Caco-2 (cell line): ENCODE measurements at regions not wholly inside any gene's neighbourhood (a gene's known extent, or its start where the extent isn't known, plus 50 kb on each side); places are given as distances from the start of the nearest gene placed in this dataset.

Experiments
- BruUV-seq: library from RNA; stranded (reverse); fragments of 400-500 nt; replicated peaks from 2 replicates; lab custom pipeline; 2021; lab: Mats Ljungman, UMichigan
- CTCF ChIA-PET: fragments of 300-600 bp; sonication (Branson Sonifier 250); formaldehyde crosslinking; loops from one replicate; lab custom pipeline; 2022; ENCODE audit warnings: antibody characterized with exemption; lab: Charles Lee
- POLR2A ChIA-PET: fragments of 300-600 bp; sonication (Branson Sonifier 250); formaldehyde crosslinking; loops from one replicate; lab custom pipeline; 2022; ENCODE audit warnings: antibody characterized with exemption; lab: Charles Lee
- DNase-seq, 2 experiments: peaks; one replicate each; pipeline versions ENCODE4 v3.0.0 to v3.0.0-alpha.2; 2020 to 2022
- H3K27me3 ChIP-seq: replicated peaks from 2 replicates; pipeline ENCODE4 v1.6.0; 2011; ENCODE audit warnings: low read length; ENCODE audit not compliant: control insufficient read depth, insufficient read depth
- H3K36me3 ChIP-seq: 2 replicates; pipeline ENCODE4 v1.5.1; 2011; ENCODE audit warnings: low read length; ENCODE audit not compliant: control insufficient read depth, insufficient read depth
- H3K4me1 ChIP-seq: fragments of 250-450 bp; sonication (Bioruptor Pico); 2 replicates; pipeline ENCODE4 v1.5.1; 2020; ENCODE audit warnings: mild to moderate bottlenecking
- H3K4me3 ChIP-seq: 2 replicates; pipeline ENCODE4 v1.5.1; 2011; ENCODE audit warnings: low read depth, mild to moderate bottlenecking, control low read depth, low read length
- H3K9me3 ChIP-seq: fragments of 250-450 bp; sonication (Bioruptor Pico); 2 replicates; pipeline ENCODE4 v1.5.1; 2020; ENCODE audit warnings: mild to moderate bottlenecking, moderate library complexity
- H3K27ac Mint-ChIP-seq: one replicate; pipeline ENCODE4 v1.8.0; 2022; ENCODE audit warnings: mixed read lengths; ENCODE audit not compliant: unreplicated experiment
- H3K27me3 Mint-ChIP-seq: one replicate; pipeline ENCODE4 v1.8.0; 2022; ENCODE audit warnings: mixed read lengths; ENCODE audit not compliant: insufficient read depth, unreplicated experiment
- H3K36me3 Mint-ChIP-seq: one replicate; pipeline ENCODE4 v1.8.0; 2022; ENCODE audit warnings: mild to moderate bottlenecking, mixed read lengths; ENCODE audit not compliant: insufficient read depth, unreplicated experiment
- H3K4me1 Mint-ChIP-seq: one replicate; pipeline ENCODE4 v1.8.0; 2022; ENCODE audit warnings: low read depth, mixed read lengths; ENCODE audit not compliant: unreplicated experiment
- H3K4me3 Mint-ChIP-seq: one replicate; pipeline ENCODE4 v1.8.0; 2022; ENCODE audit warnings: mild to moderate bottlenecking, moderate library complexity, mixed read lengths; ENCODE audit not compliant: unreplicated experiment
- H3K9me3 Mint-ChIP-seq: one replicate; pipeline ENCODE4 v1.8.0; 2022; ENCODE audit warnings: mixed read lengths; ENCODE audit not compliant: unreplicated experiment
- CTCF ChIP-seq, 2 experiments: fragments of 200-600 bp in 1 of 2; IDR thresholded peaks; 1 replicate in 1 of 2; 2 replicates in 1 of 2; pipeline versions ENCODE4 v1.5.1 to v1.8.0; 2011 to 2022; ENCODE audit warnings: antibody characterized with exemption in 1 of 2, control low read depth in 1 of 2, inconsistent platforms in 1 of 2, low read depth in 1 of 2, low read length in 1 of 2, mild to moderate bottlenecking in 1 of 2, moderate library complexity in 1 of 2; ENCODE audit not compliant: insufficient read depth in 1 of 2, severe bottlenecking in 1 of 2, unreplicated experiment in 1 of 2
- intact Hi-C: fragments of 100-400 bp; cut with micrococcal nuclease; formaldehyde crosslinking; loops from one replicate; pipeline ENCODE4 v1.10.0; 2022; ENCODE audit not compliant: unreplicated experiment

GRCh38 chr4:119709418-119709817, 80.8 kb upstream of the PDE5A start:
- no TSS peak for BruUV-seq
- no peak for DNase-seq
- H3K36me3 Mint-ChIP-seq, result no peaks in the 10 kb centered on the region

GRCh38 chr4:119707336-119707735, 78.7 kb upstream of the PDE5A start:
- intact Hi-C loops, result loop anchor here (2.0 kb wide), 2 partner anchors 23 to 79 kb away; partner anchors contain the start of gene PDE5A
- peak in 1 of 2 experiments; percentile 46 for DNase-seq
- no peaks in the 10 kb centered on the region for H3K27me3 Mint-ChIP-seq
- no peaks in the 10 kb centered on the region for H3K36me3 Mint-ChIP-seq
- ChIA-PET POLR2A (no interaction called here), CTCF (no interaction called here)
- no TSS peak for BruUV-seq
- Histone ChIP-seq H3K4me1 (peaks cover 17% of the 10 kb centered on the region), H3K9me3 (peaks cover 7% of the 10 kb centered on the region), H3K27me3 (no peaks in the 10 kb centered on the region), H3K4me3 (no peak overlapping the region), H3K36me3 (no peaks in the 10 kb centered on the region)
- H3K4me3 Mint-ChIP-seq, result no peak overlapping the region
- TF ChIP-seq CTCF (IDR thresholded peaks at IDR 0.05; ENCODE audit: insufficient read depth in 1 of 2, low read depth in 1 of 2, low read length in 1 of 2, severe bottlenecking in 1 of 2, unreplicated experiment in 1 of 2), result no peak
- H3K4me1 Mint-ChIP-seq, result peaks cover 10% of the 10 kb centered on the region
- H3K9me3 Mint-ChIP-seq, result peaks cover 27% of the 10 kb centered on the region
- peak overlapping the region; percentile 57 for H3K27ac Mint-ChIP-seq

More at GRCh38 chr4:119709418-119709817, 80.8 kb upstream of the PDE5A start:
- Mint-ChIP-seq H3K9me3 (peaks cover 43% of the 10 kb centered on the region), H3K27ac (no peak overlapping the region), H3K27me3 (no peaks in the 10 kb centered on the region), H3K4me1 (peaks cover 10% of the 10 kb centered on the region), H3K4me3 (no peak overlapping the region)
- TF ChIP-seq CTCF (IDR thresholded peaks at IDR 0.05; ENCODE audit: insufficient read depth in 1 of 2, low read depth in 1 of 2, low read length in 1 of 2, severe bottlenecking in 1 of 2, unreplicated experiment in 1 of 2), result no peak
- ChIA-PET CTCF (interaction anchor here (1.0 kb wide), 1 partner anchor 83 kb away, joined by 3 read pairs; no protein-coding TSS in a partner anchor), POLR2A (no interaction called here)
- Histone ChIP-seq H3K4me3 (no peak overlapping the region), H3K4me1 (peaks cover 17% of the 10 kb centered on the region), H3K36me3 (no peaks in the 10 kb centered on the region), H3K9me3 (peaks cover 9% of the 10 kb centered on the region), H3K27me3 (no peaks in the 10 kb centered on the region)
- intact Hi-C loops, result no loop called here

GRCh38 chr4:119706804-119707203, 78.2 kb upstream of the PDE5A start:
- CTCF ChIA-PET, result no interaction called here
- H3K4me1 Mint-ChIP-seq, result peaks cover 10% of the 10 kb centered on the region
- H3K9me3 Mint-ChIP-seq, result peaks cover 27% of the 10 kb centered on the region
- H3K27ac Mint-ChIP-seq, result peak overlapping the region; percentile 57
- intact Hi-C loops, result loop anchor here (2.0 kb wide), 2 partner anchors 24 to 78 kb away; partner anchors contain the start of gene PDE5A
- Histone ChIP-seq H3K4me3 (no peak overlapping the region), H3K36me3 (no peaks in the 10 kb centered on the region), H3K4me1 (peaks cover 17% of the 10 kb centered on the region), H3K9me3 (peaks cover 1% of the 10 kb centered on the region; the same call in 1 of the 2 replicates), H3K27me3 (no peaks in the 10 kb centered on the region)
- H3K4me3 Mint-ChIP-seq, result no peak overlapping the region
- no TSS peak for BruUV-seq
- no peaks in the 10 kb centered on the region for H3K36me3 Mint-ChIP-seq
- TF ChIP-seq CTCF (IDR thresholded peaks at IDR 0.05; ENCODE audit: insufficient read depth in 1 of 2, low read depth in 1 of 2, low read length in 1 of 2, severe bottlenecking in 1 of 2, unreplicated experiment in 1 of 2), result no peak
- H3K27me3 Mint-ChIP-seq, result no peaks in the 10 kb centered on the region
- POLR2A ChIA-PET, result no interaction called here
- DNase-seq, result no peak
